Activated CD4-positive, alpha-beta T cell treated with anti-CD3 and anti-CD28 coated beads for 1 hour (primary cell): ENCODE measurements at regions not wholly inside any gene's neighbourhood (a gene's known extent, or its start where the extent isn't known, plus 50 kb on each side); places are given as distances from the start of the nearest gene placed in this dataset.

Source experiments
- DNase-seq: peaks from one replicate; pipeline ENCODE4 v3.0.0-alpha.2; 2020

- DNase-seq: no peak
Observed at GRCh38 chr10:3224241-3224640, 51.7 kb upstream of the PITRM1 start.

GRCh38 chr10:3222626-3223025 lies 50.0 kb upstream of the PITRM1 start:
- no peak for DNase-seq
